GM19372 (cell line): ENCODE measurements at regions not wholly inside any gene's neighbourhood (a gene's known extent, or its start where the extent isn't known, plus 50 kb on each side); places are given as distances from the start of the nearest gene placed in this dataset.
"Not testable (repeated sequence)": the region's sequence is repeated elsewhere in the genome, so short reads cannot be mapped to it uniquely, and the experiment has no call there.

Experiments used
- ATAC-seq: cut with Tn5 transposase; IDR thresholded peaks from one replicate; pipeline ENCODE4 v1.9.1; 2021; ENCODE audit warnings: mild to moderate bottlenecking, low read depth, moderate library complexity; ENCODE audit not compliant: unreplicated experiment

- no peak for ATAC-seq
Observed at GRCh38 chr2:188645986-188646385, 328.2 kb upstream of the COL3A1 start.

DNA sequence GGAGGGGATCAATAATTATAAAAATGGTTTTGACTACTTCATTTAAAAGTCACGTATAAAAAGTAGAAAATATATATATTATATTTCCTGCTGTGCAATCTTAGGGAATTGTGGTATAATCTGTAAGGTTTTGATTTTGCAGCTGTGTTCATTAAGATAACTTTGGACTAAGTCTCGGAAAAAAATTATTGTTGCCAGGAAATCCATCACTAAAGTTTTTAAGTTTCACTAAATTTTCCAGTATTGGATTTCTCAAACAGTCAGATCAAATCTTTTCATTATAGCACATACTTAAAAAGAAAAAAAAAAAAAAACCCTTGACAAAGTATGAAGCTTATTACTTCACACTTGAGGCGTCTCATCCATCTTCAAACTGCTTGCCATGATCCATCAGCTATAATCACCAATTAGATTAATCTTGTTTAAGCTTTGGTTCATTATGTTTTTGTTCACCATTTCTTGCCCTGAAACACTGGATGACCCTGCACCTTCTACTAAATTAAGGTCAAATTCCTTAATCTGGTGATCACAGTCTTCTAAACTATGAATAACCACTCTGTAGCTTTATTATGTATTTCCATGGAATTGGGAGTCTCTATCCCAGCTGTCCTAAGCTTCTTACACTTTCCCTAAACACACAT lies 326.6 kb upstream of the COL3A1 start:
- no peak for ATAC-seq

DNA sequence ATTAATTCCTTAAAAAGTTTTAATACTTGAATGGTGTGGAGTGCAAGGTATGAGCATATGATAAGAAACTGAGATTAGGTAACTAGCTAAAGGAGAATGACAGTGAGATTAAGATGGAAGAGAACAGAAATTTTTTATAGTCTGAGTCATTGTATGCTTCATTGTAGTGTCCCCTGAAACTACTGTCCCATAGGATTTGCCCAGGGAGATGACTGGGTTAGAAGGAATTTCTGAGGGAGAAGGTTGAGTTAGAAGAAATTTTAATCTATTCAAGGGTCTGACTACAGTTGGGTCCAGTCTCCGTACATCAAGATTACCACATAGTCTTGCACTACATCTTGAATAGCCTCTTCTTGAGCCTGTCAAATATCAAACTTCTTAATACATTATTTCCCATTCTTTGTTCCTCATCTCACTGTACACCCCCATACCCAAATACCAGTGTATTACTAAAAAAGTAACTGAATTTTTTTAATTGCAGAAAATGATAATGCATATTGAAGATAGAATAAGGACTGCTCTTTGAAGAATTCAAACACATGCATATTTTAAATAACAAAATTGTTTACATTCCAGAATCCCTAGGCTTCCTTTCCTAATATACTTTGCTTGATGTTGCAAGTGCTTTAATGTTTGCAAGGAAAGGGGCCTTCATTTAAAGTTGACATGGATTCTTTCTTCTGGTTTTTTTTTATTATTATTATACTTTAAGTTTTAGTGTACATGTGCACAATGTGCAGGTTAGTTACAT lies 314.3 kb upstream of the COL3A1 start:
- ATAC-seq = no peak

GRCh38 chr2:188663301-188663700 lies 310.9 kb upstream of the COL3A1 start:
- ATAC-seq = no peak

DNA sequence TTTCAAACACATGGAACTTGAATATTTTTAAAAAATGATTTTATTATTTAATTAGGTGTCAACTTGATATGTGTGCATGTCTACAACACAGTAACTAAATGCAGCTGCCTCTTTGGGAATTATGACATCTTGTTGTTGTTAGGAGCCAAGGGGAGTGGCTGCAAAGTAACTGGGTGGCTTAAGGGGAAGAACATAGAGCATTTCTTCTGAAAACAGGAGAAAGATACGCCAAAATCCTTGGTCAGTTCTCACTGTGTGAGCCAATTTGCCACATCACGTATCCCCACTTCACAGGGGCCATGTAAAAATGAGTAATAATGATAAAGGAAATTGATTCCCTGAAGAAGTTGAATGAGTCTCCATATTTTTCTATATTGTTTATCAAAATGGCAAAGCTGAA lies 309.8 kb upstream of the COL3A1 start:
- no peak for ATAC-seq

- no peak for ATAC-seq
Observed at GRCh38 chr2:188664951-188665595, 309.1 kb upstream of the COL3A1 start.

- ATAC-seq = no peak
Observed at GRCh38 chr2:188665727-188666304, 308.4 kb upstream of the COL3A1 start.

GRCh38 chr2:188666503-188666902 lies 307.7 kb upstream of the COL3A1 start:
- no peak for ATAC-seq

- no peak for ATAC-seq
Observed at GRCh38 chr2:188668017-188668680, 306.0 kb upstream of the COL3A1 start.

DNA sequence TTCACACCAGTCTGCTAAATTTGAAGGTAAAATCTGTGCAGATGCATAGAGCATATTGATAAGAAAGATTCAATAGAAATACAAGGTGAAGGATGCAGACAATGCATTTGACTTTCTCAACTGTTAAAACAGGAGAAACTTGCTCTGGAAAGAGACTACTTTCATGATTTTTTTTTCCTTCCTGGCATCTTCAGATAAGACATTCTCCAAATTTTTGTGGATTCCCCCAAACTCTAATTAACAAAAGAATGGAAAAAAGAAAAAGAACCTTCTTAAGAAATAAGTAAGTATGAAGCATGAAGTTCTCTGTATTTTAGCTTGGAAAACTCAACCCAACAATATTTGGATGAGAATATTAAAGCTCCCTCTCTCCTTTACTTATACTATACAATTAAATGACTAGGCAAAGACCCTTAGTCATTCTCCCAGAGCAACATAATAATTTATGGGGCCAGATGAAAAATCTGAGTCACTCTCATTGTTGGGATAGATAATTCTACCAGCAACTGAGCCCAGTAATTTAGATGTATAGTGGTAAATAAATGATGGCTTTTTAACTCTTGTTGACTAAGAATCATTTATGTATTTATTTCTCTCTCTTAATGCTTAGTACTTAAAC lies 298.7 kb upstream of the COL3A1 start:
- no peak for ATAC-seq

DNA sequence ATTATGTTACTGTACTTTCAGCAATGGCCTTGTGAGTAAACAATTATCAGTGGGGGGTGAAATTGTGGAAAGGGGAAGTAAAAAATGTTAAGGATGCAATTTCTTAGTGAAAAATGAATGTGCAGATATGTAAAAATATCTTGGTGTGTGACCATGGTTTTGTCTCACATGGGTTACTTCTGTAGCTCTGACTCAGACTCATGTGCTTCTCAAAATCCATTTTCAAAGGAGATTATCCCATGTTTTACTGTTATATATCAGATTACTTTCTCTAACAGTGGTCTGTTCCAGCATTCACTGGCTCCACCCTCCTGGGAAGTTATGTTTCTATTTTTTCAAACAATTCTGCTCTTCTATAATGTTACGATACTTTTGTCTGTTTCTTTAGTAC lies 298.2 kb upstream of the COL3A1 start:
- no peak for ATAC-seq

- ATAC-seq = no peak
Observed at GRCh38 chr2:188677142-188677541, 297.0 kb upstream of the COL3A1 start.

- ATAC-seq = no peak
Observed at GRCh38 chr2:188678882-188679281, 295.3 kb upstream of the COL3A1 start.

DNA sequence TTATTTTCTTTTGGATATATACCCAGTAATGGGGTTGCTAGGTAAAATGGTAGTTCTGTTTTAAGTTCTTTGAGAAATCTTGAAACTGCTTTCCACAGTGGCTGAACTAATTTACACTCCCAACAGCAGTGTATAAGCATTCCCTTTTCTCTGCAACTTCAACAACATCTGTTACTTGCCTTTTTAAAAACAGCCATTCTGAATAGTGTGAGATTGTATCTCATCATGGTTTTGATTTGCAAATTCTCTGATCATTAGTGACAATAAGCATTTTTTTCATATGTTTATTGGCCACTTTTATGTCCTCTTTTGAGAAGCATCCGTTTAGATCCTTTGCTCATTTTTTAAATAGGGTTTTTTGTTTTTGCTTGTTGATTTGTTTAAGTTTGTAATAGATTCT lies 291.3 kb upstream of the COL3A1 start:
- ATAC-seq = no peak

DNA sequence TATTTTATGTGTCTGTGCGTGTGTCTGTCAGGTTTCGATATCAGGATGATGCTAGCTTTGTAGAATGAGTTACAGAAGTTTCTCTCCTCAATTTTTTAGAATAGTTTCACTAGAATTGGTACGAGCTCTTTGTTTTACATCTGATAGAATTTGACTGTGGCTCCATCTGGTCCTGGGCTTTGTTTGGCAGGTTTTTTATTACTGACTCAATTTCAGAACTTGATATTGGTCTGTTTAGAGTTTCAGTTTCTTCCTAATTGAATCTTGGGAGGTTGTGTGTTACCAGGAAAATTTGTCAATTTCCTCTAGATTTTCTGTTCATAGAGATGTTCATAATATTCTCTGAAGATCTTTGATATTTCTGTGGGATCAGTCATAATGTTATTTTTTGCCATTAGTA lies 289.4 kb upstream of the COL3A1 start:
- no peak for ATAC-seq

DNA sequence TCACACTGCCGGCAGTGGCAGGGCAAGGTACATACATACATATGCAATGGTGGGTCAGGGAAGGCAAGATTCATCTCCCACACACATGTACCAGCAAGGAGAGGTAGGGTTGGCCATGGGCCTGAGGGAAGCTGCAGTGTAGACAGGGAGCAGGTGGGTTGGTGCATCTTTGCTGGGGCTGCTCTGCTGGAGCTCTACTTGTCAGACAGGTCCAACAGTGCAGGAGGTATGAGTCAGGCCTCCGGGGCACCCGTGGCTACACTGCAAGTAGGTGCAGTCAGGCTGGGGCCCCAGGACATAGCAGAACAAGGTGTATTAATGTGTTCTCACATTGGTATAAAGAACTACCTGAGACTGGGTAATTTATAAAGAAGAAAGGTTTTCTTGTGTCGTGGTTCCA lies 281.1 kb upstream of the COL3A1 start:
- no peak for ATAC-seq

DNA sequence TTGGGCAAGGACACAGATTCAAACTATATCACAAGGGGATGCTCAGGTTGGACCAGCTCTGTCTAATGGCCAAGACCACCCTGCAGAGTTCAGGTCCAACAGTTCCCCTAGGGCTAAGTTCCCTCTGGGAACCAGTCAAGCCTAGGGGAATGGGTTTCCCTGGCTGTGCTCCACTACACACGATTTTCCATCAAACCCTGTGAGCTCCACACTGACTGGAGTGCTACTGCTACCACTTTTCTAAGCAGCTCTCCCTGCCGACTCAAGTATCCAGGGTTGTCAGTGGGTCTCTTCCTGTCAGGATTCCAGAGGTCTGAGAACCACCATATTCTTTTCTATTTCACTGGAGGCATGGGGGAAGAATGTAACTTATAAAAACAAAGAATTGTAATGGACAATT lies 280.4 kb upstream of the COL3A1 start:
- ATAC-seq = no peak

- no peak for ATAC-seq
Observed at GRCh38 chr2:188695953-188696352, 278.2 kb upstream of the COL3A1 start.

DNA sequence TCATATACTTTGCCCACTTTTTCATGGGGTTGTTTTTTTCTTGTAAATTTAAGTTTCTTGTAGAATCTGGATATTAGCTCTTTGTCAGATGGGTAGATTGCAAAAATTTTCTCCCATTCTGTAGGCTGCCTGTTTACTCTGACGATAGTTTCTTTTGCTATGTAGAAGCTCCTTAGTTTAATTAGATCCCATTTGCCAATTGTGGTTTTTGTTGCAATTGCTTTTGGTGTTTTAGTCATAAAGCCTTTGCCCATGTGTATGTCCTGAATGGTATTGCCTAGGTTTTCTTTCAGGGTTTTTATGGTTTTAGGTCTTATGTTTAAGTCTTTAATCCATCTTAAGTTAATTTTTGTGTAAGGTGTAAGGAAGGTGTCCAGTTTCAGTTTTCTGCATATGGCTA lies 276.0 kb upstream of the COL3A1 start:
- not testable (repeated sequence) for ATAC-seq

GRCh38 chr2:188701836-188702235 lies 272.3 kb upstream of the COL3A1 start:
- peak; percentile 64 for ATAC-seq

DNA sequence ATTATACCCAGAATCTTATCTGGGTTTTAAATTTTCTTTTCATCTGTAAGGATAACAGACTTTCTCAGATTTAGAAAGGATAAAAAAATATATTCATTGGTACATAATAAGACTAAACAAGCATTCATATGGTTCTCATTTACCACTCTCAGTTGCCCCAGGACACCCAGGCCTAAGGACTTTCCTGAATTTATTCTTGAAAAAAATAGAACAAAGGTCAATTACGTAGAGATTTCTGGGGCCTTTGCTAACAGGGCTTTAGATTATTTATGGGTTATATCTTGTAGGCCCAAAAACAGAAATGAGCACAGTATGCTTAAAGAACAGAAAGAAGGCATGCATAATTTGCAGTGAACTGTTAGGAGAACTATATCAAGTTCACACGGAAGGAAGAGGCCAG lies 269.0 kb upstream of the COL3A1 start:
- no peak for ATAC-seq
